ENCODE measurements at regions not wholly inside any gene's neighbourhood (a gene's known extent, or its start where the extent isn't known, plus 50 kb on each side); places are given as distances from the start of the nearest gene placed in this dataset.
A peak's percentile ranks its signal among the peaks of the same experiment; 100 is the strongest.

DNA sequence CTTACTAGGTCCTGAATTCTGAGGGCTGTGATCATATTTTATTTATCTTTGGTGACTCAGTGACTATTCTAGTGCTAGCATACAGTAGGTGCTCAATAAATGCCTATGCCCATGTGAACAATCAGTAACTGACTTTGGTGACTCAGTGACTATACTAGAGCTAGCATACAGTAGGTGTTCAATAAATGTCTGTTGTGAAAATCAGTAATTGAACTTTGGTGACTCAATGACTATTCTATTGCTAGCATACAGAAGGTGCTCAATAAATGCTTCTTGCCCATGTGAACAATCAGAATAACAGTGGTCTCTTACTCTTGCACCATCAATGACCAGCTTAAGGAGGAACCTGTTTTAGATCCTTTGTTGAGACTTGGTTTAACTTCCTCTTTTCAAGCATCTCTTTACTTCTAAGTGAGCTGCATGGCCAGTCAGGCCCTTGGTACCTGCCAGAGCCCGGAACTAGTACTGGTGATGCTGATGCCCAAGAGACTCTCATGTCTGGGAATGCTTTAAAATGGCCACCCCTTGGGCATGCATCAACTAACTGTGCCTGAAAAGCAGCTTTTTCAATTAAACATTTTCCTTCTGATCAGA lies 214.9 kb upstream of the SPRED2 start:
- Mint-ChIP-seq H3K27ac (no peak overlapping the region), H3K27me3 (ENCODE audit: low read depth) (peaks cover 3% of the 10 kb centered on the region), H3K4me3 (no peak overlapping the region), H3K36me3 (ENCODE audit: low read depth) (no peaks in the 10 kb centered on the region), H3K9me3 (no peaks in the 10 kb centered on the region), H3K4me1 (ENCODE audit: low read depth) (no peaks in the 10 kb centered on the region)

DNA sequence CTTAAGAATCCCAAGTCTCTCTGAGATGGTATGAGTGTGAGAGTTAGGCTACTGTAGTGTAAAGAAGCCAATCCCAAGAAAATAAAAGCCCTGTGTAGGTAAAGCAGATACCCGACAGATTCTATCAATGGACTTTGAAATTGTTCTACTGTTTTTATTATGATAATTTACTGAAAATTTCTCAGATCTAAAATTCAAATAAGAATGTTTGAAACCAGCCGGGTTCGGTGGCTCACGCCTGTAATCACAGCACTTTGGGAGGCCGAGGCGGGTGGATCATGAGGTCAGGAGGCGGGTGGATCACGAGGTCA lies 208.3 kb upstream of the SPRED2 start:
- no peaks in the 10 kb centered on the region for H3K36me3 Mint-ChIP-seq (ENCODE audit: low read depth)
- H3K9me3 Mint-ChIP-seq = no peaks in the 10 kb centered on the region
- H3K27me3 Mint-ChIP-seq (ENCODE audit: low read depth) = peaks cover 3% of the 10 kb centered on the region
- no peak overlapping the region for H3K4me3 Mint-ChIP-seq
- H3K4me1 Mint-ChIP-seq (ENCODE audit: low read depth) = peaks cover 2% of the 10 kb centered on the region
- no peak overlapping the region for H3K27ac Mint-ChIP-seq

DNA sequence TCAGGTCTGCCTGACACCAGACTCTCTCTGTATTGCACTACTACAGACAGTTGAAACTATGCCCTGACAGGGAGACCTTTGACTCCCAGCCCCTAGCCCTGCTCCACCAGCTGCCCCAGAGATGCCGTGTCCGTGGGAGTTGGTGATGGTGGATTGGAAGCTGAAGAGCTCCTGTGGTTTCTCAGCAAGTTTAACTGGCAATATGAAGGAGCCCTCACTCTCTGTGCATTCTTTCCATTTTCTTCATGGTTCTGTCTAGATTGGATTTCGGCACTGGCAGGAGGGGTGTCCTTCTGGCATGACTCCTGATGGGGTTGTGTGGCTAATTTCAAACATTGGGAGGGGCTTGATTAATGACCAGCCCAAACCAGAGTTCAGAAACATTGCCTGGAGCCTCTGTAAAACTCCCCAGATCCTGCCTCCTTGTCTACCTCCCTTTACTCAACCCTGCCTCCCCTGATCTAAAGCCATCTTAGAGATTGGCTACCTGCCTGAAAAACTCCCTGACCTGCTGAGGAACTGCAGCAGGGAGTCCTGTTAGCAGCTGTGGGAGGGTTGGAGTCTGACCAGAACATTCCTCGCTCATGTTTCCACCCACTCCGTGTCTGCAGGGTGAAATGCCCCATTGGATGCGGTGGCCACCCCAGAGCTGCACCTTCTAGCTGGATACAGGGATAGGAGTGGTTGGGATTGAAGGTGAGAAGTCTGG lies 206.9 kb upstream of the SPRED2 start:
- no peak overlapping the region for H3K27ac Mint-ChIP-seq
- H3K27me3 Mint-ChIP-seq (ENCODE audit: low read depth) = peaks cover 3% of the 10 kb centered on the region
- H3K36me3 Mint-ChIP-seq (ENCODE audit: low read depth) = no peaks in the 10 kb centered on the region
- no peak overlapping the region for H3K4me3 Mint-ChIP-seq
- no peaks in the 10 kb centered on the region for H3K9me3 Mint-ChIP-seq
- peaks cover 2% of the 10 kb centered on the region for H3K4me1 Mint-ChIP-seq (ENCODE audit: low read depth)

DNA sequence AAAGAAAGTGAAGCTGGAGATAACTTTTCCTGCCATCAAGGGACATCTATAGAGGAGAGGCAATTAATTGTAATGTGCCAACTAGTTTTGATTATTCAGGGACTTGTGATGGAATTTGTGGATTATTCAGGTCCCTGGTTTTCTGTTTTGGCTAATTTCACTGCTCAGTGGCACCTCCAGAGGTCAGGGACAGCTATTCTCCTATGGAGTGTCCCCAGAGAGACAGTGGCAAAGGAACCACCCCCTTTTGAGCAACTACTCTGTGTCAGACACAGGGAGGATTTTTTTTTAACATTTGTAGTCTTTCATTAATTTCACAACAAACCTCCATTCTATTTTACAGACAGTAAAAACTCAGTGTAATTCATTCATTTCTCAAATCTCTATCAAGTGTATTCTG lies 206.0 kb upstream of the SPRED2 start:
- peaks cover 3% of the 10 kb centered on the region for H3K27me3 Mint-ChIP-seq (ENCODE audit: low read depth)
- no peaks in the 10 kb centered on the region for H3K36me3 Mint-ChIP-seq (ENCODE audit: low read depth)
- no peaks in the 10 kb centered on the region for H3K9me3 Mint-ChIP-seq
- no peak overlapping the region for H3K4me3 Mint-ChIP-seq
- H3K27ac Mint-ChIP-seq = no peak overlapping the region
- peaks cover 2% of the 10 kb centered on the region for H3K4me1 Mint-ChIP-seq (ENCODE audit: low read depth)

DNA sequence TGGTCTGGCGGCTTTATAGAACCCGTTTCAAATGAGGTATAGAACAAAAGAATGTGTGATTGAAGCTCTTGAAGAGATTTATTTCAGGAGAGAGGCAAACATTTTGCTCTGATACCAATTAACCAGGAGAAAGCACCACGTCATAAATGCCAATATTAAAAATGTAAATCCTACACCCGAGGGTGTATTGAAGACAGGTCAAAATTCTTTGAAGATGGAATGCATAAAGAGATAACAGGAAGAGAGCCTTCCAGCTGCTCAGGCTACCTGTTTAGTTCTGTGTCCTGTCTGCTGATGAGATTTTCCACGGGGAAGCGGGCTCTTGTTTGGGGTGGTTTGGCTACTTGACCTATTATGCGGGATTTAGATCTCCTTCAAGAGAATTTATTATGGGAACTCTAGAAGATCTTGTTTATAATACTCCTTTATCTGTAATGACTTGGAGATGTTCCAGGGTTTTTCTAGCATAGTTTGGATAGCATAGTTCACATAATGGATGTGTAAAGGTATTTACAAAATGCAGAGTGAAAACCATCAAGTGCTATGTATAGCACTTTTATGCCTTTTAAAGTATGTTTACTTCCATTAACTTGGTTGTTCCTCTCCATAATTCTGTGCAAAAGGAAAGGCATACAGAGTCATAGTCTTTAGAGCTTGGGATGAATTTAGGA lies 204.5 kb upstream of the SPRED2 start:
- no peak overlapping the region for H3K27ac Mint-ChIP-seq
- H3K27me3 Mint-ChIP-seq (ENCODE audit: low read depth) = peaks cover 3% of the 10 kb centered on the region
- H3K9me3 Mint-ChIP-seq = no peaks in the 10 kb centered on the region
- H3K4me1 Mint-ChIP-seq (ENCODE audit: low read depth) = peaks cover 2% of the 10 kb centered on the region
- H3K4me3 Mint-ChIP-seq = no peak overlapping the region
- H3K36me3 Mint-ChIP-seq (ENCODE audit: low read depth) = no peaks in the 10 kb centered on the region

DNA sequence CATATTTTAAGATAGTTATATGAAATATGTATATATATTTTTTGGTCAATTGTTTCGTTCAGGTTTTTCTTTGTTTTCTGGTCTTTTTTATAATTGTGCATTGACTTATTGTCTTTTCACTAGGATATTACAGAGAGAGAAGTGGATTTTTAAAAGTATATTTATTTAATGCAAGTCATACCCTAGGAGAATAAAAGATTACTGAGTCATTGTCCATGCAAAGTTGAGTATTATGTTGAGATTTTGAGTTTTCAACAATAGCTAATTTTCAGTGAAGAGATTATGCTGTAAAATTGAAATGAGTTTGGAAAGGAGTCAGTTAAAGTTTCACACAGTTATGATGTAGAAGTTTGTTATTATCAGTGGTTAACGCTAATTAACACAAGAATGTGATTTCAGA lies 203.6 kb upstream of the SPRED2 start:
- peaks cover 3% of the 10 kb centered on the region for H3K27me3 Mint-ChIP-seq (ENCODE audit: low read depth)
- H3K4me3 Mint-ChIP-seq = no peak overlapping the region
- no peak overlapping the region for H3K27ac Mint-ChIP-seq
- H3K36me3 Mint-ChIP-seq (ENCODE audit: low read depth) = no peaks in the 10 kb centered on the region
- no peaks in the 10 kb centered on the region for H3K9me3 Mint-ChIP-seq
- peaks cover 2% of the 10 kb centered on the region for H3K4me1 Mint-ChIP-seq (ENCODE audit: low read depth)

DNA sequence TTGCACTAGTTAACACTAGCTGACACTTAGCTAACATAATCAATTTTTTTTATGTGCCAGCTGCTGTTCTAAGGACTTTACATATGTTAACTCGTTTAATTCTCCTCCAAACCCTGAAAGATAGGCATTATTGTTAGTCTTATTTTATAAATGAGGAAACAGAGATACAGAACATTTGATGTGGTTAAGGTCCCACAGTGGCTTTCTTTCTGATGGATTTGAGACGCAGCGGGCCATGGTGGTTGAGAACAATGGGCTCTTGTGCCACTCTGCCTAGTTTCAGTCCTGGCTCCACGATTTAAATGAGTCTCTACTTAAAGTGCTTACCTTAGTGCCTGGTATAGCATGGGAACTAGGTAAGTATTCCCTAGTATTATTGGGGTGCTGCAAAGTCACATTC lies 201.9 kb upstream of the SPRED2 start:
- peaks cover 3% of the 10 kb centered on the region for H3K27me3 Mint-ChIP-seq (ENCODE audit: low read depth)
- H3K4me1 Mint-ChIP-seq (ENCODE audit: low read depth) = no peaks in the 10 kb centered on the region
- H3K4me3 Mint-ChIP-seq = no peak overlapping the region
- H3K9me3 Mint-ChIP-seq = no peaks in the 10 kb centered on the region
- no peak overlapping the region for H3K27ac Mint-ChIP-seq
- H3K36me3 Mint-ChIP-seq (ENCODE audit: low read depth) = no peaks in the 10 kb centered on the region

DNA sequence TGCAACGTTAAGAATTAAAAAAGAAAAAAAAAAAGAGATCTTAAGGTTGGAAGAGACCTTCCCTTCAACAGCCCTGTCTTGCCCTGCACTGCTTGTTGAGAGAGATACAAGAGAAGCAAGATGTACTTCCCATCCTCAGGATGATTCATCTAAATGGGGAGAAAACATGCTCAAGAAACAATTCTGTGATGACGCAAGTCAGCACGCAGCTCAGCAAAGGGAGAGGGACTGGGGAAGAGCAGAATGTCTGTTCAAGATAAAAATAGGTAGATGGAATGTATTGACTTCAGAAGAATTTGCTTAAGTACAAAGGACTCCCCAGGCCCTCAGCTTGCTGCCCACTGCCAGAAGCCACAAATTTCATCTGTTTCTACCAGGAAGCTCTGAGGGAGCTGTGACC lies 198.2 kb upstream of the SPRED2 start:
- Mint-ChIP-seq H3K27me3 (ENCODE audit: low read depth) (peaks cover 6% of the 10 kb centered on the region), H3K4me1 (ENCODE audit: low read depth) (no peaks in the 10 kb centered on the region), H3K4me3 (no peak overlapping the region), H3K27ac (no peak overlapping the region), H3K36me3 (ENCODE audit: low read depth) (no peaks in the 10 kb centered on the region), H3K9me3 (no peaks in the 10 kb centered on the region)

DNA sequence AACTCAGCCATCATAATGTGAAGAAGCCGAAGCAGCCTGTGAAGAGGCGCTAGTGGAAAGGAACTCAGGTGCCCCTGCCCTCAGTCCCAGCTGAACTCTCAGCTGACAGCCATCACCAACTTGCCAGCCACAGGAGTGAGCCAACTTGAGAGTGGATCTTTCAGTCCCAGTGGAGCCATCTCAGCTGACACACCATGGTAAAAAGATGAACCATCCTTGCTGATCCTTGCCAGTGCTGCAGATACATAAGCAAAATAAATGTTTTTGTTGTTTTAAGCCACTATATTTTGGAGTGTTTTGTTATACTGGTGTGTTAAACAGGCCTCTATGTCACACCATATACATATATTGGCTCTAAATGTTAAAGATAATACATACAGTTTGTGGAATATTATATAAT lies 195.8 kb upstream of the SPRED2 start:
- H3K27ac Mint-ChIP-seq = no peak overlapping the region

DNA sequence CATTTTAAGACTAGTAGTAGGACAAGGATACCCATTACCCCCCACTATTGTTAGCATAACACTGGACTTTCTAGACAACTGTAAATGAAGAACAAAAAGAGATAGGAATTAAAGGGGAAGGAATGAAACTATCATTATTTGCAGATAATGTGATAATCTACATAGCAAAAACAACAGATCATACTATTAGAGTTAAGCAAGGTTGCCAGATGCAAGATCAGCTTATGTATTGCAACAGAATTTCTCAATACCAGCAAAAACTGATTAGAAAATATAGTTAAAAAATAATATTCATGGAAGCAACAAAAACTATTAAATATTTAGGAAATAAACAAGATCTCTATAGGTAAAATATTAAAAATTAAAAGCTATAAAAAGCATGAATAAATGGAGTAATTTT lies 194.4 kb upstream of the SPRED2 start:
- H3K27ac Mint-ChIP-seq = no peak overlapping the region
- H3K27me3 Mint-ChIP-seq (ENCODE audit: low read depth) = peaks cover 20% of the 10 kb centered on the region
- H3K4me3 Mint-ChIP-seq = no peak overlapping the region
- no peaks in the 10 kb centered on the region for H3K9me3 Mint-ChIP-seq
- peaks cover 10% of the 10 kb centered on the region for H3K4me1 Mint-ChIP-seq (ENCODE audit: low read depth)
- no peaks in the 10 kb centered on the region for H3K36me3 Mint-ChIP-seq (ENCODE audit: low read depth)

More for the DNA sequence above, 195.8 kb upstream of the SPRED2 start:
- Mint-ChIP-seq H3K4me1 (ENCODE audit: low read depth) (peaks cover 4% of the 10 kb centered on the region), H3K9me3 (no peaks in the 10 kb centered on the region), H3K27me3 (ENCODE audit: low read depth) (peaks cover 7% of the 10 kb centered on the region), H3K4me3 (no peak overlapping the region), H3K36me3 (ENCODE audit: low read depth) (no peaks in the 10 kb centered on the region)

DNA sequence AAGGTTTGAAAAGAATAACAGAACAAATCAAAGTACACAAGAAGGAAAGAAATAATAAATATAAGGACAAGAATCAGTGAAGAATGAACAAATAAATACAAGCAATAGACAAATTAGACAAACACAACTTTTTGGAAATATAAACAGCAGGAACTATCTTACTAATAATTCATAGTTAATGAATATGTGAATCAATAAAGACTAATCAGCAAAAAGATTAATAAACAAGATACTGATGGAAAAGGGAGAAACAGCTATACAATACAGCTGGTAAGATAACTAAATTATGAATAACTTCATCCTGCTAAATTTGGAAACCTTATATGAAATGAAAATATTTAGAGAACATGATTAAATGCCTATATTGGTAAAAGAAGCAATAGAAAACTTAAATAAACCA lies 193.6 kb upstream of the SPRED2 start:
- Mint-ChIP-seq H3K36me3 (ENCODE audit: low read depth) (no peaks in the 10 kb centered on the region), H3K9me3 (no peaks in the 10 kb centered on the region), H3K4me1 (ENCODE audit: low read depth) (peaks cover 10% of the 10 kb centered on the region), H3K27me3 (ENCODE audit: low read depth) (peaks cover 22% of the 10 kb centered on the region), H3K27ac (no peak overlapping the region), H3K4me3 (no peak overlapping the region)

DNA sequence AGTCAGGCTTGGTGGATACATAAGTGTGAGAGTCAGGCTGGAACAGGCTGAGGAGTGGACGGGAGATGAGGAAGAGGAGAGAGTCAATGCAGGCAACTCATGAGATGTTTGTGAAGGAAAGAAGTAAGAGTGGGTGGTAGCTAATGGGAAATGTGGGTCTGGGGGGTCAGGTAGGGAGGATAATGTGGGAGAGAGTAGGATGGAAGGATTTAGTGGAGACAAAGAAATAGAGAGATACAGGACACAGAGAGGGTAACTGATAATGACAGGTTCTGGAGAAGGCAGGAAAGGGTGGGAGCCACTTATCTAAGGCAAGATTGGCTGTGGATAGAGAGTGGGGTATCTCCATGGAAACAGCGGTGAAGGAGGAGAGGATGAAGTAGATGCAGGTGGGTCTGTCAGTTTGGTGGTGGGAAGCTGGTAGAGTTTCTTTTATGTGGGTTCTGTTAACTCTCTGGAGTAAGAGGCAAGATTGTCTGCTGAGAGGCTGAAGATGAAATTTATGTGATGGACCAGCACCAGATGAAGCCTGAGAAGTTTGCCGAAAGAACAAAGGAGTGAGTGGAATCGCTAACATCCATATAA lies 190.6 kb upstream of the SPRED2 start:
- no peak overlapping the region for H3K27ac Mint-ChIP-seq
- H3K4me3 Mint-ChIP-seq = peak overlapping the region; percentile 4
- H3K27me3 Mint-ChIP-seq (ENCODE audit: low read depth) = peaks cover 28% of the 10 kb centered on the region
- H3K4me1 Mint-ChIP-seq (ENCODE audit: low read depth) = peaks cover 10% of the 10 kb centered on the region
- no peaks in the 10 kb centered on the region for H3K36me3 Mint-ChIP-seq (ENCODE audit: low read depth)
- H3K9me3 Mint-ChIP-seq = no peaks in the 10 kb centered on the region

DNA sequence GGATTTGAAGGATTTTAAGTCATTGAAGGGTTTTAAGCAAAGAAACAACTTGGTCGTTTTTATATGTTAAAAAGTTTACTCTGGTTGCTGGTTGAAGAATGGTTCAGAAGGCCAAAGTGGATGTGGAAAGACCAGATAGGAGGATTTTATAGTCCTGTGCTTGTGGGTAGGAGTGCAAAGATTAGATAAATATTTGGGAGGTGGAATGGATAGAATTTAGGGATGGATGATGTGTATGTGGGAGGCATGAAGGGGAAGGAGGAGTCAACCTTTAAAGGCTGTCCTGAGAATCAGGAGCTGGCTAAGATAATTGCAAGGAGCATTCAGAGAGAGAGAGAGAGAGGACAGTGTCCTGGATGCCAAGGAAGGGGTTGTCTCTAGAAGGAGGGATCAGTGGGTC lies 190.1 kb upstream of the SPRED2 start:
- no peaks in the 10 kb centered on the region for H3K36me3 Mint-ChIP-seq (ENCODE audit: low read depth)
- peaks cover 10% of the 10 kb centered on the region for H3K4me1 Mint-ChIP-seq (ENCODE audit: low read depth)
- H3K9me3 Mint-ChIP-seq = no peaks in the 10 kb centered on the region
- H3K4me3 Mint-ChIP-seq = no peak overlapping the region
- no peak overlapping the region for H3K27ac Mint-ChIP-seq
- peaks cover 28% of the 10 kb centered on the region for H3K27me3 Mint-ChIP-seq (ENCODE audit: low read depth)

DNA sequence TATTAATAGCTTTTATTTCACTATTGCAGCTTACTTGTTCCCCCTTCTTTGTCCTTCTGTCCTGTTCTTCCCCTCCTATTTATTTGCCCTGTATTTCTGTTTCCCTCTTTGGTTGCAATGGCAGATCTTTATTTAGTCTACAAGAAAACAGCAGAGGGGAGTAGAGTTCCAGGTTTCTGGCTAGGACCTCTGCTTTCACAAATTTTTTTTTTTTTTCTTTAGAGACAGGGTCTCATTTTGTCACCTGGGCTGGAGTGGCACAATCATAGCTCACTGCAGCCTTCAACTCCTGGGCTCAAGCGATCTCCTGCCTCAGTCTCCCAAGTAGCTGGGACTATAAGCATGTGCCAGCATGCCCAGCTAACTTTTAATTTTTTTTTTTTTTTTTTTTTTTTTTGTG lies 188.1 kb upstream of the SPRED2 start:
- Mint-ChIP-seq H3K27ac (no peak overlapping the region), H3K27me3 (ENCODE audit: low read depth) (peaks cover 22% of the 10 kb centered on the region), H3K9me3 (no peaks in the 10 kb centered on the region), H3K4me3 (no peak overlapping the region), H3K36me3 (ENCODE audit: low read depth) (no peaks in the 10 kb centered on the region), H3K4me1 (ENCODE audit: low read depth) (peaks cover 10% of the 10 kb centered on the region)

DNA sequence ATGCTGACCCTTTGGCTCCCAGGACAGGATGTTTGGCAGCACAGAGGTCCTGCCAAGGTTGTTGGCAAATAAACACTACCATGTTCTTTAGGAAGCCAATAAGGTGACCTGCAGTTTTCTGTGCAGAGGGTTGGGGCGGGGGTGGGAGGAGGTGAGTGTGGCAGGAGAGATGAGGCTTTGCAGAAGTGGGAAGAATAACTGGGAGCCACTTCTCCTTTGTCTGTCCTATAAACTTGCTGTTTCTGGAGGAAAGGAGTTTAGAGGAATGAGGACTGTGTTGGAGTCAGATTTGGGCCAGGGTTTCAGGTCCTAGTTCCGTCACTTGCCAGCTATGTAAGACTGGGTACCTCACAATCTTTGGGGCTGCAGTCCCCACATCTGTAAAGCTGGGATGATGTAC lies 187.6 kb upstream of the SPRED2 start:
- peaks cover 10% of the 10 kb centered on the region for H3K4me1 Mint-ChIP-seq (ENCODE audit: low read depth)
- H3K27me3 Mint-ChIP-seq (ENCODE audit: low read depth) = peaks cover 24% of the 10 kb centered on the region
- H3K4me3 Mint-ChIP-seq = no peak overlapping the region
- H3K27ac Mint-ChIP-seq = no peak overlapping the region
- H3K9me3 Mint-ChIP-seq = no peaks in the 10 kb centered on the region
- no peaks in the 10 kb centered on the region for H3K36me3 Mint-ChIP-seq (ENCODE audit: low read depth)
